WTC11 (cell line): ENCODE measurements at regions not wholly inside any gene's neighbourhood (a gene's known extent, or its start where the extent isn't known, plus 50 kb on each side); places are given as distances from the start of the nearest gene placed in this dataset.

Experiments
- ATAC-seq: fragments of 200-7000 bp; cut with Tn5 transposase; 2 replicates; pipeline ENCODE4 v1.10.0; 2021; ENCODE audit warnings: mild to moderate bottlenecking, moderate library complexity
- CTCF ChIA-PET: fragments of 300-600 bp; sonication (Branson Sonifier 250); formaldehyde crosslinking; loops from one replicate; lab custom pipeline; 2021; ENCODE audit warnings: antibody characterized with exemption; lab: Charles Lee
- POLR2A ChIA-PET: fragments of 350-600 bp; sonication (Branson Sonifier 250); formaldehyde crosslinking; loops from one replicate; lab custom pipeline; 2021; ENCODE audit warnings: antibody characterized with exemption; lab: Charles Lee
- DNase-seq: peaks from one replicate; pipeline ENCODE4 v3.0.0; 2021; ENCODE audit warnings: low spot score
- H3K27ac Mint-ChIP-seq: 2 replicates; pipeline ENCODE4 v1.8.0; 2021; ENCODE audit warnings: mixed read lengths
- H3K27me3 Mint-ChIP-seq: 2 replicates; pipeline ENCODE4 v1.8.0; 2021; ENCODE audit warnings: low read depth, mild to moderate bottlenecking, moderate library complexity, mixed read lengths
- H3K36me3 Mint-ChIP-seq: 2 replicates; pipeline ENCODE4 v1.8.0; 2021; ENCODE audit warnings: mixed read lengths
- H3K4me1 Mint-ChIP-seq: 2 replicates; pipeline ENCODE4 v1.8.0; 2022; ENCODE audit warnings: mixed read lengths
- H3K4me3 Mint-ChIP-seq: 2 replicates; pipeline ENCODE4 v1.8.0; 2021; ENCODE audit warnings: mild to moderate bottlenecking, moderate library complexity, mixed read lengths
- H3K9me3 Mint-ChIP-seq: 2 replicates; pipeline ENCODE4 v1.8.0; 2021; ENCODE audit warnings: mixed read lengths
- AR ChIP-seq: fragments of 250-450 bp; sonication (Bioruptor Pico); IDR thresholded peaks from 2 replicates; pipeline ENCODE4 v1.9.0; 2021; ENCODE audit warnings: mild to moderate bottlenecking
- ATF1 ChIP-seq: sonication (generic); formaldehyde crosslinking; IDR thresholded peaks from 2 replicates; pipeline ENCODE4 v1.8.1; 2023; ENCODE audit warnings: mild to moderate bottlenecking, moderate library complexity, missing genetic modification reagents
- EMX1 ChIP-seq: fragments of 250-450 bp; sonication (Bioruptor Pico); IDR thresholded peaks from 2 replicates; pipeline ENCODE4 v1.8.0; 2021; ENCODE audit warnings: mild to moderate bottlenecking
- FOXK1 ChIP-seq: sonication (generic); formaldehyde crosslinking; IDR thresholded peaks from 2 replicates; pipeline ENCODE4 v1.8.0; 2022; ENCODE audit warnings: mild to moderate bottlenecking, moderate library complexity, missing genetic modification reagents
- FOXP1 ChIP-seq: sonication (generic); formaldehyde crosslinking; IDR thresholded peaks from 2 replicates; pipeline ENCODE4 v1.8.0; 2022; ENCODE audit warnings: missing genetic modification reagents, mild to moderate bottlenecking, moderate library complexity, borderline replicate concordance
- HMGXB4 ChIP-seq: sonication (generic); formaldehyde crosslinking; IDR thresholded peaks from 2 replicates; pipeline ENCODE4 v1.8.1; 2023; ENCODE audit warnings: mild to moderate bottlenecking, moderate library complexity, missing genetic modification reagents
- JAZF1 ChIP-seq: fragments of 250-450 bp; sonication (Bioruptor Pico); IDR thresholded peaks from 2 replicates; pipeline ENCODE4 v1.9.0; 2021; ENCODE audit warnings: moderate library complexity, mild to moderate bottlenecking, inconsistent platforms
- MLX ChIP-seq: sonication (generic); formaldehyde crosslinking; IDR thresholded peaks from 2 replicates; pipeline ENCODE4 v1.8.1; 2023; ENCODE audit warnings: mild to moderate bottlenecking, missing genetic modification reagents, moderate library complexity
- PRDM15 ChIP-seq: sonication (generic); formaldehyde crosslinking; IDR thresholded peaks from 2 replicates; pipeline ENCODE4 v1.8.0; 2022; ENCODE audit warnings: missing genetic modification reagents
- TCF7 ChIP-seq: sonication (generic); formaldehyde crosslinking; IDR thresholded peaks from 2 replicates; pipeline ENCODE4 v1.8.0; 2022; ENCODE audit warnings: mild to moderate bottlenecking, low read depth, missing genetic modification reagents, moderate library complexity
- ZNF281 ChIP-seq: sonication (generic); formaldehyde crosslinking; IDR thresholded peaks from 2 replicates; pipeline ENCODE4 v1.8.0; 2023; ENCODE audit warnings: mild to moderate bottlenecking, missing genetic modification reagents
- ZSCAN18 ChIP-seq: fragments of 250-450 bp; sonication (Bioruptor Pico); IDR thresholded peaks from 2 replicates; pipeline ENCODE4 v2.1.2; 2022; ENCODE audit warnings: mild to moderate bottlenecking, moderate library complexity
- TF ChIP-seq, protein P1 (sequence below): sonication (generic); formaldehyde crosslinking; IDR thresholded peaks from 2 replicates; pipeline ENCODE4 v1.8.1; 2023; ENCODE audit warnings: mild to moderate bottlenecking, missing genetic modification reagents
- TF ChIP-seq, protein P2 (sequence below): fragments of 250-450 bp; sonication (Bioruptor Pico); conservative IDR thresholded peaks from 2 replicates; pipeline ENCODE4 v1.9.0; 2021; ENCODE audit warnings: mild to moderate bottlenecking
- TF ChIP-seq, protein P3 (sequence below): sonication (generic); formaldehyde crosslinking; IDR thresholded peaks from 2 replicates; pipeline ENCODE4 v1.8.1; 2022; ENCODE audit warnings: low read depth, mild to moderate bottlenecking, moderate library complexity, missing genetic modification reagents, borderline replicate concordance

- no peak overlapping the region for H3K4me3 Mint-ChIP-seq
- CTCF ChIA-PET: no interaction called here
Measured at GRCh38 chr18:45463451-45463850, 151.8 kb upstream of the SLC14A2 start.

More at GRCh38 chr18:45463451-45463850, 151.8 kb upstream of the SLC14A2 start:
- DNase-seq: no peak
- no peak overlapping the region for H3K27ac Mint-ChIP-seq
- H3K9me3 Mint-ChIP-seq: no peaks in the 10 kb centered on the region
- TF ChIP-seq ZSCAN18 (CRISPR knock-in tag): no peak
- TF ChIP-seq PRDM15 (CRISPR knock-in tag): no peak
- no peak for TF ChIP-seq MLX (CRISPR knock-in tag)
- TF ChIP-seq JAZF1: no peak
- no peak for TF ChIP-seq TCF7 (CRISPR knock-in tag)
- TF ChIP-seq EMX1 (CRISPR knock-in tag): no peak
- no peak for TF ChIP-seq FOXP1 (CRISPR knock-in tag)
- TF ChIP-seq, protein P1, sequence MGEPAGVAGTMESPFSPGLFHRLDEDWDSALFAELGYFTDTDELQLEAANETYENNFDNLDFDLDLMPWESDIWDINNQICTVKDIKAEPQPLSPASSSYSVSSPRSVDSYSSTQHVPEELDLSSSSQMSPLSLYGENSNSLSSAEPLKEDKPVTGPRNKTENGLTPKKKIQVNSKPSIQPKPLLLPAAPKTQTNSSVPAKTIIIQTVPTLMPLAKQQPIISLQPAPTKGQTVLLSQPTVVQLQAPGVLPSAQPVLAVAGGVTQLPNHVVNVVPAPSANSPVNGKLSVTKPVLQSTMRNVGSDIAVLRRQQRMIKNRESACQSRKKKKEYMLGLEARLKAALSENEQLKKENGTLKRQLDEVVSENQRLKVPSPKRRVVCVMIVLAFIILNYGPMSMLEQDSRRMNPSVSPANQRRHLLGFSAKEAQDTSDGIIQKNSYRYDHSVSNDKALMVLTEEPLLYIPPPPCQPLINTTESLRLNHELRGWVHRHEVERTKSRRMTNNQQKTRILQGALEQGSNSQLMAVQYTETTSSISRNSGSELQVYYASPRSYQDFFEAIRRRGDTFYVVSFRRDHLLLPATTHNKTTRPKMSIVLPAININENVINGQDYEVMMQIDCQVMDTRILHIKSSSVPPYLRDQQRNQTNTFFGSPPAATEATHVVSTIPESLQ: no peak
- TF ChIP-seq FOXK1 (CRISPR knock-in tag): no peak
- TF ChIP-seq, protein P2, sequence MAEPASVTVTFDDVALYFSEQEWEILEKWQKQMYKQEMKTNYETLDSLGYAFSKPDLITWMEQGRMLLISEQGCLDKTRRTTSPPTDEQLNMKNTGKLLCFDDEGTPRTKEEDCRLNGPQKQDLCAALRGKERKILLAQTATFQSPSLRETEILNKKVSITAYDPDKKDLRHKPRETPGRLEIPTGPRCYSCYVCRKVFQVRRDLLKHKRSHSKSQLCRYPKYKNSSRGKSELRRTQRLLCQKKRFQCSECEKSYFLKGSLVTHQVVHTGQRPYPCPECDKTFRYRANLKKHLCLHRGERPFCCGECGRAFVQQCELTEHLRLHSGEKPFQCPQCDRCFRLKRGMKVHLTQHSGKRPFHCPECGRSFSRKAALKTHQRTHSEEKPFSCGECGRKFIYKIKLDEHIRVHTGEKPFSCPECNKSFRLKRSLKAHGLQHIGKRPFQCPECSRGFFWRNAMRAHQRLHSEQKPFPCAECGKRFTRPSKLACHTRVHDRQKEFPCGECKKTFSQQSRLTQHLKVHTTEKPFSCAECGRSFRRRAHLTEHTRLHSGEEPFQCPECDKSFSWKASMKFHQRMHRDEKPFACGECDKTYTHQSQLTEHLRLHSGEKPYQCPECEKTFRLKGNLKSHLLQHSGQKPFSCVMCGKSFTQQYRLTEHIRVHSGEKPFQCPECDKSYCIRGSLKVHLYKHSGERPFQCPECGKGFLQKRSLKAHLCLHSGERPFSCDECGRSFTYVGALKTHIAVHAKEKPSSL (CRISPR knock-in tag): no peak
- no peak for TF ChIP-seq ZNF281 (CRISPR knock-in tag)
- TF ChIP-seq HMGXB4 (CRISPR knock-in tag): no peak
- TF ChIP-seq ATF1 (CRISPR knock-in tag): no peak
- TF ChIP-seq, protein P3, sequence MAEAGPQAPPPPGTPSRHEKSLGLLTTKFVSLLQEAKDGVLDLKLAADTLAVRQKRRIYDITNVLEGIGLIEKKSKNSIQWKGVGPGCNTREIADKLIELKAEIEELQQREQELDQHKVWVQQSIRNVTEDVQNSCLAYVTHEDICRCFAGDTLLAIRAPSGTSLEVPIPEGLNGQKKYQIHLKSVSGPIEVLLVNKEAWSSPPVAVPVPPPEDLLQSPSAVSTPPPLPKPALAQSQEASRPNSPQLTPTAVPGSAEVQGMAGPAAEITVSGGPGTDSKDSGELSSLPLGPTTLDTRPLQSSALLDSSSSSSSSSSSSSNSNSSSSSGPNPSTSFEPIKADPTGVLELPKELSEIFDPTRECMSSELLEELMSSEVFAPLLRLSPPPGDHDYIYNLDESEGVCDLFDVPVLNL (CRISPR knock-in tag): no peak
- no peak for TF ChIP-seq AR (CRISPR knock-in tag)
- no peak for ATAC-seq
- POLR2A ChIA-PET: no interaction called here
- H3K27me3 Mint-ChIP-seq: no peaks in the 10 kb centered on the region
- H3K36me3 Mint-ChIP-seq: no peaks in the 10 kb centered on the region
- no peaks in the 10 kb centered on the region for H3K4me1 Mint-ChIP-seq
